Kidney (tissue), 13 donors: ENCODE measurements at regions not wholly inside any gene's neighbourhood (a gene's known extent, or its start where the extent isn't known, plus 50 kb on each side); places are given as distances from the start of the nearest gene placed in this dataset.

Experiments
- DNase-seq, 5 donors: peaks; one replicate each; pipeline ENCODE4 v3.0.0-alpha.2; 2013 to 2020
- FAIRE-seq: peaks from 2 replicates; lab custom pipeline; 2012; peaks lifted over from hg19 to GRCh38; lab: Jason Lieb, UNC
- H3K27ac ChIP-seq, 2 donors: one replicate each; pipeline ENCODE4 v1.7.0; 2013; ENCODE audit warnings: low read depth in 2 of 2, low read length in 2 of 2, inconsistent platforms in 1 of 2
- H3K27me3 ChIP-seq: one replicate; pipeline ENCODE4 v1.7.1; 2013; ENCODE audit warnings: low read length, inconsistent platforms; ENCODE audit not compliant: control insufficient read depth, insufficient read depth
- H3K36me3 ChIP-seq, 3 donors: one replicate each; pipeline versions ENCODE4 v1.7.0 to v1.7.1; 2013; ENCODE audit warnings: low read length in 3 of 3, control low read depth in 1 of 3, inconsistent platforms in 1 of 3; ENCODE audit not compliant: insufficient read depth in 3 of 3, control insufficient read depth in 2 of 3
- H3K4me1 ChIP-seq, 3 donors: one replicate each; pipeline versions ENCODE4 v1.7.0 to v1.7.1; 2013; ENCODE audit warnings: low read length in 3 of 3, inconsistent platforms in 1 of 3, low read depth in 1 of 3; ENCODE audit not compliant: control insufficient read depth in 2 of 3, insufficient read depth in 2 of 3
- H3K4me3 ChIP-seq, 3 donors: one replicate each; pipeline versions ENCODE4 v1.7.0 to v1.8.1; 2013; ENCODE audit warnings: low read length in 3 of 3, control low read depth in 1 of 3, inconsistent platforms in 1 of 3
- H3K9ac ChIP-seq, 3 donors: one replicate each; pipeline versions ENCODE4 v1.7.0 to v1.7.1; 2013; ENCODE audit warnings: low read length in 3 of 3, control low read depth in 1 of 3, inconsistent platforms in 1 of 3
- H3K9me3 ChIP-seq, 3 donors: one replicate each; pipeline versions ENCODE4 v1.7.0 to v1.7.1; 2013; ENCODE audit warnings: low read length in 3 of 3, control low read depth in 1 of 3, inconsistent platforms in 1 of 3; ENCODE audit not compliant: control insufficient read depth in 2 of 3, insufficient read depth in 1 of 3
- CTCF ChIP-seq: IDR thresholded peaks from 3 replicates; pipeline ENCODE4 v1.5.1; 2012; ENCODE audit warnings: mild to moderate bottlenecking, moderate library complexity, borderline replicate concordance; ENCODE audit not compliant: insufficient read depth; ENCODE audit errors: extremely low read depth
- intact Hi-C: fragments of 100-400 bp; cut with DNase I; formaldehyde crosslinking; loops from one replicate; pipeline ENCODE4 v1.11.1; 2022
- donor health status: control.
- donor health status: control.
- donor health status: control.
- donor health status: control.
- donor health status: control.
- donor health status: DM: yes; HTN: yes; CAD: no.
- donor health status: Normal renal cell carcinoma (clear cell type).

- no peak overlapping the region for H3K27ac ChIP-seq
- H3K36me3 ChIP-seq: no peaks in the 10 kb centered on the region
- H3K4me1 ChIP-seq: no peaks in the 10 kb centered on the region
- no peak overlapping the region for H3K9ac ChIP-seq
- FAIRE-seq (no peak), DNase-seq (no peak)
- no peaks in the 10 kb centered on the region for H3K9me3 ChIP-seq
- intact Hi-C loops: no loop called here
- no peak overlapping the region for H3K4me3 ChIP-seq
- H3K27me3 ChIP-seq: no peaks in the 10 kb centered on the region
- TF ChIP-seq CTCF: no peak
These were observed 666.0 kb upstream of the COBL start for GRCh38 chr7:51982653-51983052.

- H3K27ac ChIP-seq: no peak overlapping the region
- no peak for TF ChIP-seq CTCF
- H3K27me3 ChIP-seq: no peaks in the 10 kb centered on the region
- intact Hi-C loops: no loop called here
- no peaks in the 10 kb centered on the region for H3K36me3 ChIP-seq
- DNase-seq (no peak), FAIRE-seq (no peak)
- no peak overlapping the region for H3K9ac ChIP-seq
- H3K4me3 ChIP-seq: no peak overlapping the region
- no peaks in the 10 kb centered on the region for H3K9me3 ChIP-seq
- H3K4me1 ChIP-seq: no peaks in the 10 kb centered on the region
These were observed 664.2 kb upstream of the COBL start for GRCh38 chr7:51980812-51981211.

- H3K27me3 ChIP-seq: no peaks in the 10 kb centered on the region
- no peak overlapping the region for H3K9ac ChIP-seq
- H3K36me3 ChIP-seq: no peaks in the 10 kb centered on the region
- no peaks in the 10 kb centered on the region for H3K9me3 ChIP-seq
- no peaks in the 10 kb centered on the region for H3K4me1 ChIP-seq
- no peak overlapping the region for H3K4me3 ChIP-seq
- intact Hi-C loops: no loop called here
- FAIRE-seq (no peak), DNase-seq (peak in 1 of 5 donors; percentile 4)
- TF ChIP-seq CTCF: no peak
- H3K27ac ChIP-seq: no peak overlapping the region
These were observed 663.7 kb upstream of the COBL start for GRCh38 chr7:51980313-51980712.

DNA sequence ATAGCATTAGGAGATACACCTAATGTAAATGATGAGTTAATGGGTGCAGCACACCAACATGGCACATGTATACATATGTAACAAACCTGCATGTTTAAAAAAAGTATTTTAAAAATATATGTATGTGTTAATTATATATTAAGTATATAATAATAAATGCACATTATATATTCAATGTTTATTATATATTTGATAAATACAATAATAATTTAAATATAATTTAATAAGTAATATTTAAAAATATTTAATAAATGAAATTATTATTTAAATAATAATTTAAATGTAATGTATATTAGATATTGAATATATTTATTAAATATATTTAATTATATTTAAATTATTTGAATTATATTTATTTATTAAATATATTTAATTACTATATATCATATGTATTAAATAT is 661.3 kb upstream of the COBL start:
- intact Hi-C loops: no loop called here
- TF ChIP-seq CTCF: no peak
- Histone ChIP-seq H3K27me3 (no peaks in the 10 kb centered on the region), H3K27ac (no peak overlapping the region), H3K9me3 (no peaks in the 10 kb centered on the region), H3K9ac (no peak overlapping the region), H3K36me3 (no peaks in the 10 kb centered on the region), H3K4me3 (no peak overlapping the region), H3K4me1 (no peaks in the 10 kb centered on the region)
- DNase-seq (no peak), FAIRE-seq (peak; percentile 99)
